Glomerular endothelial cell (primary cell): ENCODE measurements at regions not wholly inside any gene's neighbourhood (a gene's known extent, or its start where the extent isn't known, plus 50 kb on each side); places are given as distances from the start of the nearest gene placed in this dataset.
"Not testable (repeated sequence)": the region's sequence is repeated elsewhere in the genome, so short reads cannot be mapped to it uniquely, and the experiment has no call there.

Experiments
- DNase-seq: peaks from one replicate; pipeline ENCODE4 v3.0.0-alpha.2; 2011; ENCODE audit warnings: low read depth, low spot score; ENCODE audit errors: extremely low read depth

DNA sequence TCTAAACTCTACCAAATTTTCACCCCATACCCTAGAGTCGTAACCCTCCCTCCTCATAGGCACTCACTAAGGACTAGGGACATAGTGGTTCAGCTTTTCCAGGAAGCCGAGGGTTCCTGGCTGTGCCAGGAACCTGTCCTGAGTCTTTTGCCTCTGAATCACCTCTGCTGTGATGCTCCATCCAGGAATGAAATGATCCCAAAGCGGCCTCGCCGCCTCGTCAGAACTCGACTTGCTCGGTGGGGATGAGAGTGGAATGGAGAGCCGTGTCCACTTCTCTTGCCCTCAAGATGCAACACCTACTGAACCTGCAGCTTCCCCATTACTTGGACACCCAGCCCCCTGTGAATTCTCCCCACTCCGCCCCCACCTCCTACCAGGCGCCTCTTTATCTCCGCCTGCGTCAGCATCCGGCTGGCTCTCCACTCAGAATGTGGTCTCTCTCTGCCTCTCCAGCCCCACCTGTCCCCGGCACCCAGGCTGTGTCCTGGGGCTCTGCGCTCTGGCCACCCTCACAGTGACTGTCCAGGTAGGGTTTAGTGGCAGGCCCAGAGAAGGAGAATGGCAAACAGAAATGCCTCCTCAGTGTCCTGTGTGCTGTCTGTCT lies 366.1 kb upstream of the ZNF32 start:
- DNase-seq = no peak

DNA sequence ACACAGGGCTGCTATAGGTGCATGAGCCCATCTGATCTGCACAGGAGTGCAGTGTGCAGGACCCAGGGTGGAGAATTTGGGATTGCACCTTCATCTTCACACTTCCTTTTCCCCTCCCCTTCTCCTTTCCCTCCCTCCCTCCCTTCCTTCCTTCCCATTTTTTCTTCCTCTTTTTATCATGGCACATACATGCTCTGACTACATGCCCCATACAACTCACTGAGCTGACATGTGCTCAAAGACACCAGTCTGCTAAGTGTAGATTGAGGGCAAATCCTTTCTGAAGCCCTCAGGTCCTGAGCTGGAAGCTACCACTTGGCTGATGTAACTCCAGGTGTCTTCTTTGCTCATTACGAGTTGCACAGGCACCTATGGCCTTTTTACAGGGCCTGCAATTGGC lies 365.3 kb upstream of the ZNF32 start:
- DNase-seq = no peak

- DNase-seq = no peak
These were observed 364.2 kb upstream of the ZNF32 start for GRCh38 chr10:44012921-44013320.

- DNase-seq = no peak
These were observed 362.9 kb upstream of the ZNF32 start for GRCh38 chr10:44011603-44011981.

DNA sequence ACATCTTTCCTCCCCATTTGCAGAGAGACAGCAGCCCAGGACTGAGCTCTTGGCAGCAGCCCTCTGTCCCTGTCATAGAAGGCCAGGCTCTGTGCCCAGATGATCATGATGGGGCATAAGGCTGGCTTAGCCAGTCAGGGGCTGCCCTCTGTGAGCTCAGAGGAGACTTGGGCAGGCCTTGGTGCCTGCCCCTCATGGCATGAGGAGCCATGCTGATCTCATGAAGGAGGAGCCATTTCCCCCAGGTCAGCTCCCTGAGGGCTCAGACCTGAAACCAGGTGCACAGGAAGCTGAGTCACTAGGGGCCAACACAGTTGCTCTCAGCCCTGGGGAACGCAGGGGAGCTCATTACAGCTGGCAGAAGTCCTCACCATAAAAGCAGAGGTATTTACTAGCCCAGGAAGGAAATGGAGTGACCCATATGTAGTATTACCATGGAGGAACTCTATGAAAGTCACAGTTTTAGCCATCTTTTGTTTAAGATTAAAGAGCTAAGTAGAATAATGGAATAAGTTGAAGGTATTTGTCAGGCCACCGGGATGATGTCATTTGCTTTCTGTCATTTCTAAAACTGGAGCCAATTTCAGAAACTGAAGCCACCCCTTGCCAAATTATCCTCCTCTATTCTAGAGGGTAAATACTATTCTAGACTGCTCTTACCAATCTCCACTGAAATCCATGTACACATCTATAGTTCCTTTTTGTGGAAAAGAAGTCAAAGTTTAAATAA lies 362.4 kb upstream of the ZNF32 start:
- DNase-seq = no peak

DNA sequence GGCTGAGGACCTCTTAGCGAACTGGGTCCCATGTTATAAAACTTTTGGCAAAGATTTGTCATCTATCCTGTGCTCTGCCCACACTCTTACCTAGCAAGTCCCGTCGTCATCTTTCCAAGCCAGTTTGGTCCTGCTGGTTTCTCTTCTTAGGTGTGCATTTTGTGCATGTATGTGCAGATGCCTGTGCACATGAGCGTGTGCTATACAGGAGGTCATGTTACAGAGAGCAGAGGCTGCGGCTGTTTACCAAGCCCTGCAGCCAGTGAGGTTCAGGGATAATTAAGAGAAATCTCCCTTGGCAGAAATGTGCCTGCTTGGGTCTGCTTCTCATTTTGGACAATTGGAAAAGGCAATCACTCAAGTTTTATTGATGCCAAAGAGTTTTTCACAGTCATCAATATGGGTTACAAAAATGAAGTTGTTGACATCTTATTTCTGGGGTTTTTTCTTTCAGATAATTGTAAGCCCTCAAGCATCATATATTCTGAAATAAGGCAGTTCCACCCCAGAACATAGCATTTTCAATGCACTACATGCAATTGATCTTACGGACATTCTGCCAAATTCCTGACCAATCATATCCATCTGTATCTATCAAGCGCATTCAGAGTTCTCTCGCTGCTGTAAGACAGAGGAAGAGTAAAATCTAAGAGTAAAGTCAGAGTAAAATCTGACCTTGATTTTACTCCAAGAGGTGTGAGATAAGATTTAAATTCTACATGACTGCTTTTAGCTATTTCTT lies 361.4 kb upstream of the ZNF32 start:
- DNase-seq = no peak

GRCh38 chr10:44008917-44009709 lies 360.4 kb upstream of the ZNF32 start:
- DNase-seq = no peak

GRCh38 chr10:44008270-44008916 lies 359.7 kb upstream of the ZNF32 start:
- DNase-seq = peak; percentile 86

- DNase-seq = no peak
These were observed 358.1 kb upstream of the ZNF32 start for GRCh38 chr10:44006771-44007170.

- DNase-seq = no peak
These were observed 357.1 kb upstream of the ZNF32 start for GRCh38 chr10:44005788-44006099.

GRCh38 chr10:44004913-44005787 lies 356.5 kb upstream of the ZNF32 start:
- no peak for DNase-seq

DNA sequence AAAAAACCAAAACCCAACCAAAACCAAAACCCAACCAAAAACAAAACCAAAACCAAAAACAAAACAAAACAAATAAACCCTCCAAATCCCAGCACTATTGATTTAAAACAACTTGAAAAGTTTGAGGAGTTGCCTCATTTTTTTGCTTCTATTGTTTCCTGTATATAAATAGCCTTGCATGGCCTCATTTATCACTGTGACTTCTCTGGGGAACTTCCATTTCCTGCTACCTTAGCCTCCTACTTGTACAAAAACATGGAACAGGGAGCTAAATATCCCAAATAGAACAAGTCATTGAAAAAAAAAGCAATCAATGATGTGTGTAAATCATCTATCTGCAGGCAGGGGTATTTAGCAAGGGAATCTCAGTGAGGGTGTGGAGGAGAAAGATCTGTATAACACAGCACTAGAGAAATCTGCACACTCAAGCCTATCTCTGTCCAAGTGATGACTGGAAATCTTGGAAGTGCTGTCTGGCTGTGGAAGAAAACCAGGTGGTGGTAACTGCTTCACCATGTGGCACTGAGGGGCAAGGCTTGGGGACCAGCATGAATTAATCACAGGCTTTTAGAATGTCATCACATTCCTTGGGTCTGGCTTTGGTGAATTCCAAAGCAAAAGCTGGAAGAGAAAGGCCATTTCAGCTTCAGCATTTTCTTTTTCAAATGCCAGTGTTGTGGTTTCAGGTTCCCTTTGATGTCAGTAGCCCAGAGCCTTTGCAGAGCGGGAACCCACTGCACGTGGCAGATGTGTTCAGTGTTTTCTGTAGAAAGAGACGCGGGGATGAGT lies 349.5 kb upstream of the ZNF32 start:
- DNase-seq = no peak

DNA sequence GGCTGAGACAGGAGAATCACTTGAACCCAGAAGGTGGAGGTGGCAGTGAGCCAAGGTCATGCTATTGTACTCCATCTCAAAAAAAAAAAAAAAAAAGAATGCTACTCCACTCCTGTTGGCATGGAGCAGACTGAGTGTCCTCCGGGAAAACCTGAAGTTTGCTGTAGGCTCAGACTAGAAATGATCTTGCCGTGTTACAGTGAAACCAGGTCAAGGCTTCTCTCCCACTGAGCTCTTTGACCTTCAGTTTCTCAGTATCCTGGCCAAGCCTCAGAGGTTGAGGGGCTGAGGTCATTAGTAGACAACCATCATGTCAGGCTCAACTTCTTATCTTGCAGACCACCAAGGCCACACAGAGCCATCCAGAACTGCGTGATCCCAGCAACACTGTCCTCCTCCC lies 348.6 kb upstream of the ZNF32 start:
- DNase-seq = no peak

GRCh38 chr10:43994539-43994938 lies 345.9 kb upstream of the ZNF32 start:
- DNase-seq = no peak

DNA sequence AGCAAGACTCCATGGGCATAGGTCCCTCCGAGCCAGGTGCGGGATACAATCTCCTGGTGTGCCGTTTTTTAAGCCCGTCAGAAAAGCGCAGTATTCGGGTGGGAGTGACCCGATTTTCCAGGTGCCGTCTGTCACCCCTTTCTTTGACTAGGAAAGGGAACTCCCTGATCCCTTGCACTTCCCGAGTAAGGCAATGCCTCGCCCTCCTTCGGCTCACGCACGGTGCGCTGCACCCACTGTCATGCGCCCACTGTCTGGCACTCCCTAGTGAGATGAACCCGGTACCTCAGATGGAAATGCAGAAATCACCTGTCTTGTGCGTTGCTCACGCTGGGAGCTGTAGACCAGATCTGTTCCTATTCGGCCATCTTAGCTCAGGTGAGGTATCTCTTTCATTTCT lies 344.1 kb upstream of the ZNF32 start:
- DNase-seq = not testable (repeated sequence)

DNA sequence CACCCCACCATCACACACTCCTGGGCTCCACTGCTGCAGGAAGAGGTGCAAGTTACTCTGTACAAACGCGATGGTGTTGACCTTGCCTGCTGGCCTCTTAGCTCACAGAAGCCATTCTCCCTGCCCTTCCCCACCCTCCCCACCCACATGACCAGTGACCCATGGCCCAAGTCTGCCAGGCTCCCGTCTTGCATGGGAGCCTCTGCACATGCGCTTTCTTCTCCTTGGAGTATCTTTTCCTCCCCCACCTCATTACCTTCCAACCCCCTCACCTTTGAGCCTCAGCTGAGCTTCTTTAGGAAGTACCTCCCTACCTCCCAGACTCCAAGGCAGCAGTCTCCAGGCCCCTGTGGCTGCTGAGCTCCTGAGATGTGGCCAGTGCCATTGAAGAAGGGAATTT lies 337.7 kb upstream of the ZNF32 start:
- no peak for DNase-seq

- no peak for DNase-seq
These were observed 337.3 kb upstream of the ZNF32 start for GRCh38 chr10:43985941-43986340.

GRCh38 chr10:43983856-43984271 lies 335.2 kb upstream of the ZNF32 start:
- DNase-seq = no peak

DNA sequence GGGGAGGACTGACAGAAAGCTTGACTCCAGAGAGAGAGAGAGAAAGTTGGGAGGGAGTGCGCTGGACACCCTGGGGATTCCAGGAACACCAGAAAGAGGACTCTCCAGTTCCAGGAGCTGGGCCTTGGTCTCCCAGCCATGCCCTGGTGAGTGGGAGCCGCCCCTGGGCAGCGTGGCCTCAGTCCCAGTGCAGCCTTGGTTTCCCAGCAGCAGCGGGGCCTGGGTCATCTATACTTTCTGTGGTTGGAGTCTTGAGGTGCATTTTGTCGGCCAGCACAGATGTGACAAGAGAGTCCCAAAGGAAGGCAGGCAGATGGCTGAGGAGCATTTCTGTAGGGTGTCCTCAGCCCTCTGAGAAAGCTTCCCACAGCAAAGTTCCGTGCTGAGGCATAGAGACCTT lies 334.7 kb upstream of the ZNF32 start:
- no peak for DNase-seq
